ENCODE measurements at regions not wholly inside any gene's neighbourhood (a gene's known extent, or its start where the extent isn't known, plus 50 kb on each side); places are given as distances from the start of the nearest gene placed in this dataset.

GRCh38 chr3:76841747-76842146 lies 198.2 kb upstream of the ROBO2 start:
- no peak for DNase-seq (ENCODE audit: low read depth)
- H3K4me3 ChIP-seq (ENCODE audit: low read depth, low read length), result no peak overlapping the region
- no peak for TF ChIP-seq CTCF (IDR thresholded peaks at IDR 0.05; ENCODE audit: insufficient read depth, low read depth, low read length)

- no peak overlapping the region for H3K4me3 ChIP-seq (ENCODE audit: low read depth, low read length)
- TF ChIP-seq CTCF (IDR thresholded peaks at IDR 0.05; ENCODE audit: insufficient read depth, low read depth, low read length), result no peak
- no peak for DNase-seq (ENCODE audit: low read depth)
Measured at GRCh38 chr3:76842216-76842615, 197.7 kb upstream of the ROBO2 start.

GRCh38 chr3:76855451-76855850 lies 184.4 kb upstream of the ROBO2 start:
- no peak for DNase-seq (ENCODE audit: low read depth)
- H3K4me3 ChIP-seq (ENCODE audit: low read depth, low read length), result no peak overlapping the region
- TF ChIP-seq CTCF (IDR thresholded peaks at IDR 0.05; ENCODE audit: insufficient read depth, low read depth, low read length), result no peak

GRCh38 chr3:76859596-76859995 lies 180.3 kb upstream of the ROBO2 start:
- H3K4me3 ChIP-seq (ENCODE audit: low read depth, low read length), result no peak overlapping the region
- DNase-seq (ENCODE audit: low read depth), result no peak
- no peak for TF ChIP-seq CTCF (IDR thresholded peaks at IDR 0.05; ENCODE audit: insufficient read depth, low read depth, low read length)

GRCh38 chr3:76864355-76864754 lies 175.5 kb upstream of the ROBO2 start:
- DNase-seq (ENCODE audit: low read depth), result no peak
- H3K4me3 ChIP-seq (ENCODE audit: low read depth, low read length), result no peak overlapping the region
- TF ChIP-seq CTCF (IDR thresholded peaks at IDR 0.05; ENCODE audit: insufficient read depth, low read depth, low read length), result no peak

- no peak overlapping the region for H3K4me3 ChIP-seq (ENCODE audit: low read depth, low read length)
- no peak for DNase-seq (ENCODE audit: low read depth)
- TF ChIP-seq CTCF (IDR thresholded peaks at IDR 0.05; ENCODE audit: insufficient read depth, low read depth, low read length), result no peak
Measured at GRCh38 chr3:76866729-76867408, 173.0 kb upstream of the ROBO2 start.

Measured in fibroblast of villous mesenchyme (primary cell).